HG03025 (cell line): ENCODE measurements at regions not wholly inside any gene's neighbourhood (a gene's known extent, or its start where the extent isn't known, plus 50 kb on each side); places are given as distances from the start of the nearest gene placed in this dataset.
"Not testable (repeated sequence)": the region's sequence is repeated elsewhere in the genome, so short reads cannot be mapped to it uniquely, and the experiment has no call there.

Experiments used
- ATAC-seq: cut with Tn5 transposase; IDR thresholded peaks from one replicate; pipeline ENCODE4 v1.9.1; 2021; ENCODE audit warnings: mild to moderate bottlenecking, moderate library complexity; ENCODE audit not compliant: unreplicated experiment, low FRiP score

- ATAC-seq: not testable (repeated sequence)
These were observed 467.2 kb upstream of the RUNX1 start for GRCh38 chr21:35516292-35516691.

GRCh38 chr21:35512346-35512745, 463.2 kb upstream of the RUNX1 start:
- no peak for ATAC-seq

DNA sequence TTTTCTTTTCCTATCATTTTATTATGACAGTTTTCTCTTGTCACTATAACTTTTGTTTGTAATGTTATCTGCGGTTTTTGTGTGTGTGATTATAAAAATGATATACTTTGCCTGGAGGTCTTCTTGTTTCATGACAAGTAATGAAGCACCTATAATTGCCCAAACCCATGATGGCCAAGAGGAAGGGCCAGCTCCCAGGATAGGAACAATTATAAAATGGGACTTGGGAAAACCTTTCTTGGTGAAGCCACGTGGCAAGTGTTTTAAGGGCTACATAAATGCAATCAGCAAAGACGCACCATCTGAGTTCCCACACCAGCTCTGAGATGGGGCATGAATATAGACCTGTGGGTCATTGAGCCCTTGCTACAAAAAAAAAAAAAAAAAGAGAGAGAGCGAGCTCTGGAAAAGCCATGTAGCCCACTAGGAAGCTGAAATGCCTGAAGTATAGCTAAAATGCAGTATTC, 462.6 kb upstream of the RUNX1 start:
- no peak for ATAC-seq

DNA sequence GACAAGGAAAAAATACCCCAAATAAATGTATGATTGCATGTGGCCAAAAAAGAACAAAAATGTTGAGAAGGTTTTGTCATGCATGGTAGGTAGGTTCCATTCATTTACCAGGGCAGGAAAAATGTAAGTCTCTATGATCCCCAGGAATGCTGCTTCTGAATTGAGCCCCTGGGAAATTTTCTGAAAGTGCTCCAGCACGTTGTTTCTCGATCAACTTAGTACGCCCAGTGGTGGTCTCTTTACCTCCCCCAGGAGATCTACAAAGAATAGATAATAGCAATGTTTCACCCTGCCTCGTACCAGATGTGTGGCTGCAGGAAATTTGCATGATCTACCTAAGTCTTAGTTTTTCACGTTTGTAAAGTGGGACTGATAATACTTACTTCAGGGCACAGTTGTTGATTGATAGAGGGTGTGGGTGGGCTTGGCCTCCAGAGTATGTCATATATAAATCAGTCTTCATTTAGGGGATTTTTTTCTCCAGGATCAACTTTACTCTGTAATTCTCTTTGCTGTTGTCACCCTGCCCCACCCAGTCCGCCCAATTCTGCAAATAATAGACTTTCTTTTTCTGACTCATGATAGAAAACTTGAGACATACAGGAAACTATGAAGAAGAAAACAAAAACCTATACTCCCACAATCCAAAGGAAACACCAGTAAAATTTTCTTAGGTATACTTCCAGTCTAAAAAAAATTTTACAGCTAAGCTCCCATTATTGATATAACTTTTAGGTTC, 462.0 kb upstream of the RUNX1 start:
- no peak for ATAC-seq

DNA sequence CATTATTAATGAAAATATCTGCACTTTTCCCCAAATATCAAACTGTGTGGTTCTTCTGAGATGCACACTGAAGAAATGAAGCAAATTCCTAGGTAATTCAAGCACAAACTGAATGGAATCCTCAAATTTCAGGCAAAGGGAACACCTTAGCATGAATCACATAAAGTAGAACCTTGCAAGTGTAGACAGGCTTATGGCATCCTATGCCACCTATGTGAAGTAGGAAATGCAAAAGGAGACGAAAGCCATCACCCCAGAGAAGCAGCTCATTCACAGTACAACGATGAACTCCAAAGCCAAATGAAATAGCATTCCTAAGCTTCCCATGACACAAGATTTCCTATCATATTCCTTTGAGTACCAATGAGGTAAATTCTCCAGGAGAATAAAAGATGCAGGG, 461.2 kb upstream of the RUNX1 start:
- ATAC-seq: no peak

DNA sequence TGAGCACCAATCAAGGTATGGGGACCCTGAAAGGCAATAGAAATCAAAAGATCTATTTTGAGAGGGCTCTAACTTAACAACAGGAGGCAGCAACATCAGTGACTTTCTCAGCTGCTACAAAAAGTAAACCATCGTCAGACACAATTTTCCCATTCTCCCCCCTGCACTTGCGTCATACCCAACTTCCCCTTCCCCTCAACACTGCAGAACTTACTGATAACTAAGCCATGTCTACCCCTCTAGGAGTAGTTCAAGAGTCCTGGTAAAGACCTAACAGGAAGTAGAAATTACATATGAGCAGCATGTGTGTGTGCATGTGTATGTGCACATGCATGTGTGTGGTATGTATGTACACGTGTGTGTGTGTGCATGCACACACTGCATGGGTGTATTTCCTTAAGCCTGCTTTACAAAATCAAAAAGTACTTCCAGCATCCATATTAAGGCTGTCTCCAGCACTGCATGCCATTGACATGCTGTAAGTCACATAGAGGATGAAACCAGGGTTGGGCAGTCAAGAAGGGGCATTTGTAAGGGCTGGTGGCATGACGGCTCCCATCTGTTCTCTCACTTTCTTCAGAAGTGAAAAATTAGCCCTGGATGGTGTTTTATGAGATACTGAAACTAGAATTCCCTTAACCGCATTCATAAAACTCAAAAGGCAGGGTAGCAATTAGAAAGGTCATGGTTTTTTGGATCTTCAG, 460.1 kb upstream of the RUNX1 start:
- ATAC-seq: no peak

DNA sequence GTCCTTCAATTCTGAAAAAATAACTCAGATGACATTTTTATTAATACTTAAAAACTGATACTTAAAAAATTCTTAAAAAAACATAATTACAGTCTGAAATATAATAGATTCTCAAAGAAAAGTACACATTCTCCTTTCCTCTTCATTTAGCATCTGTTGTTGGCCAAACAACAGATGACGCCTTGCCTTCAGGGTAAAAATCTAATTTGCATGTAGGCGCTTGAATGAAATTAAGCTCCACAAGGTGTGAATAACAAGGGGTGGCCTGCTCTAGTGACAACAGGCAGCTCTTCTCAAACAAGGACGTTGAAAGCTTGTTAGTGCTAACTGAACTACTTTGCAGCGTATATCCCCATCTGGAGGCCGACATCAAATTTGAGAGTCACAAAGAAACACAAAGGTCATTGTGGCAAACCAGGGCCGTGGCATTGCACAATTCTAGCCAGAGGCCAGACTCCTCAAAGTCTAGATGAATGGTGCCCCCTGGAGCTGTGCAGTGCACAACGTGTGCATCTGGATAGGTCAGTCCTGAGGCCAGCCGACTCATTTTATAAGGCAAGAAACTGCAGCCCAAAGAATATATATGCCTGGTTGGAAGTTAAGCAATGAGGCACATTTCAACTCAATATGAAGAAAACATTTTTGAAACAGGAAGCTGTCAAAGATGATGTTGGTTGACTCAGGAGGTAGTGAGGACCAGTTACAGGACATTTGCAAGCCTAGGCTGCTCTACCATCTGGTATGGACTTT, 459.2 kb upstream of the RUNX1 start:
- no peak for ATAC-seq

- ATAC-seq: no peak
These were observed 458.2 kb upstream of the RUNX1 start for GRCh38 chr21:35507181-35507759.

GRCh38 chr21:35506771-35507170, 457.7 kb upstream of the RUNX1 start:
- ATAC-seq: no peak

DNA sequence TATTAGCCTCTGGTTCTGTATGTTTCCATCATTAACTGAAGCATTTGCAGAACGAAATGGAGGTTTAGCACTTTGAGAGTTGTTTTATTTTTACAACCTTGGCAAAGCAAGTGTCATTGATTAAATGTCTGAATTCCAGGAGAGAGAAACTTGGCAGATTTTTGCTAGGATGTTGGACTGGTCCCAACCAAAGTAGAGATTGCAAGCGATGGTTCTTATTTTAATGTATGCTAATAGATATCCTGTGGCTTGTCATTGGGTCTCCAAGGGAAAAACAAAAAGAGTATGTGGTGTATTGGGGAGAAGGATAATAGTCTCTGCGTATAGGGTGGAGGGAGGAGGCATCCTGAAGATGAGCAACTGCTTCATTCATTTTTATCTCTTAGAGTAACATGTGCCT, 457.2 kb upstream of the RUNX1 start:
- ATAC-seq: no peak

DNA sequence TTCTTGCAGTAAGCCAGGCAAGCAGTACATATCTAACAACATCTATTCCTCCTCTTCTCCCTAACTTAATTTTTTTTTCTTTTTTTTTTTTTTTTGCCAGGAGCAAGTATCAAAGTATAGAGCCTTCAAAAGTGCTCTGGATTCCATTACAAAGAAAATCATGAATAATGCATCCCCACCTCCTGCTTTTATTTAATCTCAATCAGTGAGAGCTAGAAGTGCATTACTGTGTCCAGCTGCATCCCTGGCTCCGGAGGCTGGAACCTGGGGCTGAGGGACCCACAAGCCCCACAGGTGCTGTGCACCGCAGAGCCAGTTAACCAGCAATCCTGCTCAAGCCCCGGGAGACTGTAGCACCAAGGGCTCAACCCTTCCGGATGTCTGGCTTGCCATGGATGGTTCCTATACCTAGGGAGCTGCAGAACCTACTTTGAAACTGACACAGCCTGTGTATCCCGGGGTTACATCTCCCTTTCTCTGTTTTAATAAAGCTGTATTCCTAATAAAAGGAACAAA, 455.9 kb upstream of the RUNX1 start:
- ATAC-seq: no peak

DNA sequence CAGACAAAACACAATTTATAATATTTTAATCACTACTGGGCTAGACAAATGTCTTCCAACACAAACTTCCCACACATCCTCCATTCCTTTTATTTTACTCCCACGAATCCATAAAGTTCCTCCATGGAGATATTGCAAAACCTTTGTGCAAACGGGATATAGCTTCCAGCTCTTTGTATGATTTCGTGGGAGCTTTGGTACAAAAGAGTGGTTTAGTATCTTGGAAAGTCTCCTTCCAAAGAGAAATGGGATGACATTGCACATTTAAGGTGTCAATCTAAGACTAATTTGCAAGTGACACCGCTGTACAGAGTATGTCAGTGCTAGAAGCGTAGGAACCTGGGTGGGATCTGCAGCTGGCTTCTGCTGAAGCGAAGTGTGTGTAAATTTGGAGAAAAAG, 455.2 kb upstream of the RUNX1 start:
- no peak for ATAC-seq

DNA sequence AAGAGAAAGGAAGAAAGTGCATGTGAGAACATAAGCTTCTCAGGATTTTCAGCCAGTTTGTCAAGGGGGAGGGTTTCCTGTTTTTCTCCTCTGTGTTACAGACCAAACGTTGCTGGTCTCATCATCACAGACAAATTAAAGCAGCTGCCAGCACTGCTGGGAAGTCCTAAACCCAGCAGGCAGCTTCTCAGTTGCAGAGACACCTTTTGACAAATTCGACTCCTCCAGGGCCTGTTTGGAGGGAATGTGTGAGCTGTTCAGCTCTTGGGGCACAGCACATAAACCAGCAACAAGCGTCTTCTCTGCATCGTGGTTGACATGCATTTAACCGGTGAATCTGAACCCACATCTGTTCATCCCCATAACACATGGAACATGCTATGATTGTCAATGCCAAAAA, 454.6 kb upstream of the RUNX1 start:
- ATAC-seq: no peak

DNA sequence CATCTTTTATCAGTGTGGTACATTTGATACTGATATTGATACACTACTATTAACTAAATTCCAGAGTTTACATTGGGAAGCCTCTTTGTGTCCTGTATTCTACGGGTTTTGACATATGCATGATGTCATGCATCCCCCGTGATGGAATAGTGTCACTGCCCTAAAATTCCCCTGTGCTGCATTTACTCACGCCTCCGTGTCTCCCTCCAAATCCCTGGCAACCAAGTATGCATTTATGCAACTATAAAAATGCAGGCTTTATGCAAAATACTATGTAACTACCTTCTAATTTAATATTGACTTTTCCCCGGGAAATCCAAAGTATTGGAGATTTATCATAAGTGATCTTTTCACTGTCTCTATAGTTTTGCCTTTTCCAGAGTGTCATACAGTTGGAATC, 453.7 kb upstream of the RUNX1 start:
- ATAC-seq: no peak

- not testable (repeated sequence) for ATAC-seq
These were observed 448.4 kb upstream of the RUNX1 start for GRCh38 chr21:35497522-35497921.

- ATAC-seq: no peak
These were observed 443.0 kb upstream of the RUNX1 start for GRCh38 chr21:35491920-35492678.

GRCh38 chr21:35491114-35491513, 442.0 kb upstream of the RUNX1 start:
- ATAC-seq: no peak

DNA sequence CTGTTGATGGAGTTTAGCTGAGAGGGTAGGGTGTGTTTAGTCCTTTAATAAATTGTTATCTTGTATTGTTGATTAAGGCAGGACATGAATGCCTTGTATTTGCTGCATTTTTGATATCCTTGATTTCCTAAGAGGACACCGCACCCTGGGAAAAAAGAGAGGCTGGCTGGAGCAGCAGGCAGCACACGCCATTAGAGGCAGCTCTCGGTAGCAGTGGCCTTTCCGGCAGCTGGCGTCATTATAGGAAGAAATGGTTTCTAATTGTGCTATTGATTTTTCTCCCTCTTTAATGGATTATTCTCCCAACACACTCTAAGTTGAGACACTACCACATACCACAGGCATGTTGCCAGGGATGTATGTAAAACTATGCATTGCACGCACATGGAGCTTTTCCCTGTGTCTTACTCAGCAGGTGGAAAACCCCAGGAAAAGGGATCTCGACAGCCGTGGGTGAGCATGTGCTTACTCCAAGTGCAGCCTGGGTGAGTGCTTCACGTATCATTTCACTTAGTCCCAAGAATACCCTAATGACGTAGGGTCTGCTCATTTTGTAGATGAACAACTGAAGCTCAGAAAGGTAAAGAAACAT, 440.4 kb upstream of the RUNX1 start:
- ATAC-seq: no peak

DNA sequence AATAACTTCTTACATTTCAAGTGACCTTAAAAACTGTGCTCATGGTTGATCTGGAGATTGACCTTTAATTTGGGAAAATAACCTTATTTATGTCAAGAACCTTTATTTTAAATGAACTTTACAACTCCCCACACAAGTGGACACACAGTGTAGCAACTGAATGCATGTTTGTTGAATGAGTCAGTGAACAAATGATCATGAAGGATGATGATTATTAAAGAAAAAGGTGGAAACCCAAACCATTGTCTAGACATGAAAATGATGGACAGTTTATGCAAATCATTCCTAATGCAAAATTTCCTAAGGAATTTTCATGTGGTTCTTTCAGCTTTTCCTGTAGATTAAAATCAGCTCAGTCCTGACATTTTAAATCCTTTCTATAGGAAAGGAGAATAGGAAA, 439.8 kb upstream of the RUNX1 start:
- no peak for ATAC-seq

GRCh38 chr21:35485364-35485763, 436.3 kb upstream of the RUNX1 start:
- no peak for ATAC-seq
